Keratinocyte (primary cell): ENCODE measurements at regions not wholly inside any gene's neighbourhood (a gene's known extent, or its start where the extent isn't known, plus 50 kb on each side); places are given as distances from the start of the nearest gene placed in this dataset.

Experiments used
- DNase-seq: peaks from one replicate; pipeline ENCODE4 v3.0.0-alpha.2; 2011; ENCODE audit warnings: low read depth, missing footprints, low spot score
- FAIRE-seq: peaks from 2 replicates; lab custom pipeline; 2011; peaks lifted over from hg19 to GRCh38; lab: Jason Lieb, UNC
- H2AFZ ChIP-seq: 2 replicates; pipeline ENCODE4 v1.6.0; 2012; ENCODE audit warnings: low read length, control low read depth, inconsistent platforms; ENCODE audit not compliant: control insufficient read depth
- H3K27ac ChIP-seq: 2 replicates; pipeline ENCODE4 v1.5.1; 2011; ENCODE audit warnings: low read length; ENCODE audit not compliant: control insufficient read depth, insufficient read depth
- H3K27me3 ChIP-seq: 3 replicates; pipeline ENCODE4 v1.6.0; 2011; ENCODE audit warnings: low read length; ENCODE audit not compliant: control insufficient read depth, insufficient read depth; ENCODE audit errors: extremely low read depth
- H3K36me3 ChIP-seq, 2 experiments: 2 replicates in 1 of 2; 3 replicates in 1 of 2; pipeline ENCODE4 v1.5.1; 2011; ENCODE audit warnings: low read length in 2 of 2, mild to moderate bottlenecking in 1 of 2; ENCODE audit not compliant: control insufficient read depth in 2 of 2, insufficient read depth in 2 of 2; ENCODE audit errors: extremely low read depth in 1 of 2
- H3K4me1 ChIP-seq: 3 replicates; pipeline ENCODE4 v1.5.1; 2011; ENCODE audit warnings: low read length; ENCODE audit not compliant: control insufficient read depth, insufficient read depth; ENCODE audit errors: extremely low read depth
- H3K4me2 ChIP-seq: 3 replicates; pipeline ENCODE4 v1.6.0; 2011; ENCODE audit warnings: low read depth, low read length; ENCODE audit not compliant: control insufficient read depth, insufficient read depth; ENCODE audit errors: extremely low read depth
- H3K4me3 ChIP-seq, 3 experiments: fragments of 200-600 bp in 1 of 3; sonication (generic) in 1 of 3; 2 replicates in 2 of 3; 3 replicates in 1 of 3; pipeline ENCODE4 v1.5.1; 2011 to 2016; ENCODE audit warnings: low read length in 3 of 3, mild to moderate bottlenecking in 3 of 3, control low read depth in 2 of 3, inconsistent platforms in 1 of 3, low read depth in 1 of 3, mixed read lengths in 1 of 3, mixed run types in 1 of 3, moderate library complexity in 1 of 3; ENCODE audit not compliant: control insufficient read depth in 2 of 3, insufficient read depth in 2 of 3; ENCODE audit errors: extremely low read depth in 1 of 3
- H3K79me2 ChIP-seq: 2 replicates; pipeline ENCODE4 v1.6.0; 2012; ENCODE audit warnings: low read length; ENCODE audit not compliant: control insufficient read depth, insufficient read depth
- H3K9ac ChIP-seq: 3 replicates; pipeline ENCODE4 v1.6.0; 2011; ENCODE audit warnings: low read length; ENCODE audit not compliant: control insufficient read depth, insufficient read depth; ENCODE audit errors: extremely low read depth
- H3K9me1 ChIP-seq: 3 replicates; pipeline ENCODE4 v1.6.0; 2011; ENCODE audit warnings: low read length; ENCODE audit not compliant: control insufficient read depth, insufficient read depth; ENCODE audit errors: extremely low read depth
- H3K9me3 ChIP-seq: 2 replicates; pipeline ENCODE4 v1.5.1; 2012; ENCODE audit warnings: low read depth, low read length; ENCODE audit not compliant: control insufficient read depth
- H4K20me1 ChIP-seq: 3 replicates; pipeline ENCODE4 v1.6.0; 2011; ENCODE audit warnings: low read length; ENCODE audit not compliant: control insufficient read depth, insufficient read depth; ENCODE audit errors: extremely low read depth
- EZH2 ChIP-seq: IDR thresholded peaks from one replicate; pipeline ENCODE4 v1.6.1; 2012; ENCODE audit warnings: inconsistent platforms, mild to moderate bottlenecking, low read length, moderate library complexity
- dilution Hi-C: fragments of 300-500 bp; cut with MboI; formaldehyde crosslinking; loops from one replicate; pipeline ENCODE4 v1.7.0; 2020; ENCODE audit warnings: low sequenced_read_pairs; ENCODE audit not compliant: extremely low pct_ligation_motif_present
- TF ChIP-seq, protein P1 (sequence below), 3 experiments: IDR thresholded peaks in 1 of 3; conservative IDR thresholded peaks in 1 of 3; optimal IDR thresholded peaks in 1 of 3; 2 replicates in 2 of 3; 3 replicates in 1 of 3; pipeline versions ENCODE3 to v1.5.1; 2011; ENCODE audit warnings: low read length in 3 of 3, mild to moderate bottlenecking in 3 of 3, moderate library complexity in 2 of 3, control low read depth in 1 of 3, inconsistent platforms in 1 of 3; ENCODE audit not compliant: insufficient read depth in 2 of 3; ENCODE audit errors: extremely low read depth in 1 of 3

DNA sequence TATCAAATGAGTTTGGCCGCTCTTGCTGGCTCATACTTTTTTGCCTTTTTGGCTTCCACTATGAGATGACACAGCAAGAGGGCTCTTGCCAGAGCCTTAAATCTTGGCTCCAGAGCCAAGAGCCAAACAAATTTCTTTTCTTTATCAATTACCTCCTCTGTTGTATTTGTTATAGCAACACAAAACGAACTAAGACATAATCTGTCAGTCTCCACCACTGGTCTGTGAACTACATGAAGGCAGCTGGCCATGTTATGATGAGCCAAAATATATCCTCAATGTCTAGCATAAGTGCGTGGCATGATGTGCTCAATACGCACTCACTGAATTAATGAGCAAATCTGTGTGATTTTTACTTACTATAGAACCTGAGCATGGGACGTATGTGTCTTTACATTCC is 220.0 kb upstream of the ZNF217 start:
- dilution Hi-C loops: no loop called here
- FAIRE-seq (no peak), DNase-seq (no peak)

DNA sequence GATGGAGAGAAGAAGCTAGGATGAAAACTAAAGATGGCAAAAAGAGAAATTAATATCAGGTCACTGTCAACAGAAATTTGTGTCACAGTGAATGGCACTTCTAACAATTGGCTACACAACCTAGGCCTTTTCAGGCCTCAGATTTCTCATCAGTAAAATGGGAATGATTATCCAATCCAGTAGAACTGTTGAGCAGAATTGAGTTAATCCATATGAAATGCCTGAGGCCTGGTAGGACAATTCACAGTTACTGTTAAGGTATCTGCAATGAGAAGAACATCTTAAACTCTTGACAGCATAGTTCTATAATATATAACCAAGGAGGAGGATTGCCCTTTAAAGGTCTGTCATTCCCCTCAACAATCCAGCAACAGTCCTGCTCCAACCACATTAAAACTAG is 217.9 kb upstream of the ZNF217 start:
- Histone ChIP-seq H2AFZ (no peak overlapping the region), H4K20me1 (no peaks in the 10 kb centered on the region), H3K9me3 (no peaks in the 10 kb centered on the region), H3K79me2 (no peaks in the 10 kb centered on the region), H3K4me1 (peaks cover 10% of the 10 kb centered on the region), H3K9me1 (no peaks in the 10 kb centered on the region), H3K36me3 (no peaks in the 10 kb centered on the region), H3K4me2 (no peak overlapping the region), H3K27ac (no peak overlapping the region), H3K27me3 (no peaks in the 10 kb centered on the region), H3K4me3 (no peak overlapping the region), H3K9ac (no peak overlapping the region)
- DNase-seq: no peak
- TF ChIP-seq EZH2: no peak
- TF ChIP-seq, protein P1, sequence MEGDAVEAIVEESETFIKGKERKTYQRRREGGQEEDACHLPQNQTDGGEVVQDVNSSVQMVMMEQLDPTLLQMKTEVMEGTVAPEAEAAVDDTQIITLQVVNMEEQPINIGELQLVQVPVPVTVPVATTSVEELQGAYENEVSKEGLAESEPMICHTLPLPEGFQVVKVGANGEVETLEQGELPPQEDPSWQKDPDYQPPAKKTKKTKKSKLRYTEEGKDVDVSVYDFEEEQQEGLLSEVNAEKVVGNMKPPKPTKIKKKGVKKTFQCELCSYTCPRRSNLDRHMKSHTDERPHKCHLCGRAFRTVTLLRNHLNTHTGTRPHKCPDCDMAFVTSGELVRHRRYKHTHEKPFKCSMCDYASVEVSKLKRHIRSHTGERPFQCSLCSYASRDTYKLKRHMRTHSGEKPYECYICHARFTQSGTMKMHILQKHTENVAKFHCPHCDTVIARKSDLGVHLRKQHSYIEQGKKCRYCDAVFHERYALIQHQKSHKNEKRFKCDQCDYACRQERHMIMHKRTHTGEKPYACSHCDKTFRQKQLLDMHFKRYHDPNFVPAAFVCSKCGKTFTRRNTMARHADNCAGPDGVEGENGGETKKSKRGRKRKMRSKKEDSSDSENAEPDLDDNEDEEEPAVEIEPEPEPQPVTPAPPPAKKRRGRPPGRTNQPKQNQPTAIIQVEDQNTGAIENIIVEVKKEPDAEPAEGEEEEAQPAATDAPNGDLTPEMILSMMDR (optimal IDR thresholded peaks at IDR 0.05 in 1 of 3, IDR thresholded peaks at IDR 0.05 in 1 of 3, conservative IDR thresholded peaks at IDR 0.05 in 1 of 3; ENCODE audit: extremely low read depth in 1 of 3, insufficient read depth in 2 of 3, low read length in 3 of 3): no peak
- FAIRE-seq: no peak
- dilution Hi-C loops: no loop called here

More for the DNA sequence above, 220.0 kb upstream of the ZNF217 start:
- no peaks in the 10 kb centered on the region for H3K36me3 ChIP-seq
- no peaks in the 10 kb centered on the region for H3K27me3 ChIP-seq
- TF ChIP-seq, protein P1 (optimal IDR thresholded peaks at IDR 0.05 in 1 of 3, IDR thresholded peaks at IDR 0.05 in 1 of 3, conservative IDR thresholded peaks at IDR 0.05 in 1 of 3; ENCODE audit: extremely low read depth in 1 of 3, insufficient read depth in 2 of 3, low read length in 3 of 3): no peak
- no peak for TF ChIP-seq EZH2
- H3K4me2 ChIP-seq: no peak overlapping the region
- H3K4me3 ChIP-seq: no peak overlapping the region
- no peaks in the 10 kb centered on the region for H3K9me3 ChIP-seq
- H3K4me1 ChIP-seq: peaks cover 5% of the 10 kb centered on the region
- H3K9me1 ChIP-seq: no peaks in the 10 kb centered on the region
- H3K27ac ChIP-seq: no peak overlapping the region
- H4K20me1 ChIP-seq: no peaks in the 10 kb centered on the region
- H3K9ac ChIP-seq: no peak overlapping the region
- no peak overlapping the region for H2AFZ ChIP-seq
- no peaks in the 10 kb centered on the region for H3K79me2 ChIP-seq
